ENCODE measurements at regions not wholly inside any gene's neighbourhood (a gene's known extent, or its start where the extent isn't known, plus 50 kb on each side); places are given as distances from the start of the nearest gene placed in this dataset.

GRCh38 chr3:111472556-111472955 is 69.4 kb upstream of the CD96 start:
- no peak for DNase-seq (ENCODE audit: low read depth in 2 of 2)

- DNase-seq (ENCODE audit: low read depth in 2 of 2) = no peak
Measured at GRCh38 chr3:111473550-111473949, 68.4 kb upstream of the CD96 start.

- no peak for DNase-seq (ENCODE audit: low read depth in 2 of 2)
Measured at GRCh38 chr3:111476701-111477100, 65.3 kb upstream of the CD96 start.

- DNase-seq (ENCODE audit: low read depth in 2 of 2) = no peak
Measured at GRCh38 chr3:111480091-111480490, 61.9 kb upstream of the CD96 start.

- no peak for DNase-seq (ENCODE audit: low read depth in 2 of 2)
Measured at GRCh38 chr3:111481551-111481950, 60.4 kb upstream of the CD96 start.

- no peak for DNase-seq (ENCODE audit: low read depth in 2 of 2)
Measured at GRCh38 chr3:111482574-111482973, 59.4 kb upstream of the CD96 start.

- DNase-seq (ENCODE audit: low read depth in 2 of 2) = no peak
Measured at GRCh38 chr3:111485086-111485485, 56.9 kb upstream of the CD96 start.

Measured in stimulated activated CD8-positive, alpha-beta memory T cell treated with anti-CD3 and anti-CD28 coated beads, Interleukin-7, amount 100 ng/mL, for 4 hours (primary cell).